Suprapubic skin (tissue), 4 donors: ENCODE measurements at regions not wholly inside any gene's neighbourhood (a gene's known extent, or its start where the extent isn't known, plus 50 kb on each side); places are given as distances from the start of the nearest gene placed in this dataset.

Experiments used
- DNase-seq, 2 donors: peaks; one replicate each; pipeline ENCODE4 v3.0.0-alpha.2; 2019; ENCODE audit warnings: low spot score in 2 of 2
- H3K27ac ChIP-seq: fragments of 200-600 bp; sonication (generic); one replicate; pipeline ENCODE4 v1.5.1; 2019
- H3K27me3 ChIP-seq: fragments of 200-600 bp; sonication (generic); one replicate; pipeline ENCODE4 v1.5.1; 2019
- H3K36me3 ChIP-seq: fragments of 200-600 bp; sonication (generic); one replicate; pipeline ENCODE4 v1.5.1; 2019
- H3K4me1 ChIP-seq: fragments of 200-600 bp; sonication (generic); one replicate; pipeline ENCODE4 v1.5.1; 2019
- H3K4me3 ChIP-seq: fragments of 200-600 bp; sonication (generic); one replicate; pipeline ENCODE4 v1.5.1; 2019; ENCODE audit warnings: mild to moderate bottlenecking
- H3K9me3 ChIP-seq: fragments of 200-600 bp; sonication (generic); one replicate; pipeline ENCODE4 v1.5.1; 2019
- EP300 ChIP-seq: sonication (generic); formaldehyde crosslinking; IDR thresholded peaks from one replicate; pipeline ENCODE4 v1.6.1; 2017; ENCODE audit warnings: antibody characterized with exemption
- POLR2A ChIP-seq, 2 donors: fragments of 450-650 bp; IDR thresholded peaks; one replicate each; pipeline ENCODE4 v1.6.1; 2017; ENCODE audit warnings: antibody characterized with exemption in 2 of 2, mild to moderate bottlenecking in 2 of 2, moderate library complexity in 2 of 2
- POLR2AphosphoS5 ChIP-seq, 3 donors: sonication (generic); formaldehyde crosslinking; IDR thresholded peaks; one replicate each; pipeline ENCODE4 v1.6.1; 2017; ENCODE audit warnings: antibody characterized with exemption in 3 of 3
- WGBS: methylation state at CpG from one replicate; pipeline ENCODE4 v1.1.5; 2018; 5-methylcytosine and 5-hydroxymethylcytosine counted together
- TF ChIP-seq, protein P1 (sequence below), 2 donors: fragments of 200-600 bp in 1 of 2; fragments of 450-650 bp in 1 of 2; sonication (generic) in 1 of 2; IDR thresholded peaks; one replicate each; pipeline ENCODE4 v1.5.1; 2016 to 2019; ENCODE audit warnings: antibody characterized with exemption in 2 of 2, mild to moderate bottlenecking in 1 of 2, moderate library complexity in 1 of 2

DNA sequence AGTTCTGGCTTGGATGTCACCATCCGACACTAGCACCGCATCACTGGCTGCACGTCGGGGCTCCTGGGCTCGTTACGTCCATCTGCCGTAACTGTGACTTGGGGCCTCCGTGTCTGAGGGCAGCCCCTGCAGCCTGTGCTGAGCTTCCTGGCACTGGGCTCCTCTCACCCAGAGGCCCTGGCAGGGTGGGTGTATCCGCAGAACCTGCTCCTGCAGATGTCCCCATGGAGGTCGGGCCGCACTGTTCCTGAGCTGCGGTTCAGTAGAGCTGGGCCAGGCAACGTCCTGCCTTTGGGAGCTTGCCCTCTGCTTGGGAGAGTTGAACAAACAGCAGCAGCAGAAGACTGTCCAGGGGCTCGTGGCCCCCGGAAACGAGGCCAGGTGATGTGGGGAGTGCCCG is 71.4 kb downstream of the RGS12 start:
- Histone ChIP-seq H3K27me3 (no peaks in the 10 kb centered on the region), H3K4me1 (peaks cover 6% of the 10 kb centered on the region), H3K4me3 (no peak overlapping the region), H3K27ac (no peak overlapping the region), H3K36me3 (no peaks in the 10 kb centered on the region), H3K9me3 (no peaks in the 10 kb centered on the region)
- TF ChIP-seq EP300 (no peak), POLR2A (IDR thresholded peaks at IDR 0.05) (no peak), POLR2AphosphoS5 (IDR thresholded peaks at IDR 0.05) (no peak)
- TF ChIP-seq, protein P1, sequence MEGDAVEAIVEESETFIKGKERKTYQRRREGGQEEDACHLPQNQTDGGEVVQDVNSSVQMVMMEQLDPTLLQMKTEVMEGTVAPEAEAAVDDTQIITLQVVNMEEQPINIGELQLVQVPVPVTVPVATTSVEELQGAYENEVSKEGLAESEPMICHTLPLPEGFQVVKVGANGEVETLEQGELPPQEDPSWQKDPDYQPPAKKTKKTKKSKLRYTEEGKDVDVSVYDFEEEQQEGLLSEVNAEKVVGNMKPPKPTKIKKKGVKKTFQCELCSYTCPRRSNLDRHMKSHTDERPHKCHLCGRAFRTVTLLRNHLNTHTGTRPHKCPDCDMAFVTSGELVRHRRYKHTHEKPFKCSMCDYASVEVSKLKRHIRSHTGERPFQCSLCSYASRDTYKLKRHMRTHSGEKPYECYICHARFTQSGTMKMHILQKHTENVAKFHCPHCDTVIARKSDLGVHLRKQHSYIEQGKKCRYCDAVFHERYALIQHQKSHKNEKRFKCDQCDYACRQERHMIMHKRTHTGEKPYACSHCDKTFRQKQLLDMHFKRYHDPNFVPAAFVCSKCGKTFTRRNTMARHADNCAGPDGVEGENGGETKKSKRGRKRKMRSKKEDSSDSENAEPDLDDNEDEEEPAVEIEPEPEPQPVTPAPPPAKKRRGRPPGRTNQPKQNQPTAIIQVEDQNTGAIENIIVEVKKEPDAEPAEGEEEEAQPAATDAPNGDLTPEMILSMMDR (IDR thresholded peaks at IDR 0.05) = no peak
- 75% methylated on average over 17 of the region's 17 CpGs for WGBS
- peak in 1 of 2 donors; percentile 77 for DNase-seq

DNA sequence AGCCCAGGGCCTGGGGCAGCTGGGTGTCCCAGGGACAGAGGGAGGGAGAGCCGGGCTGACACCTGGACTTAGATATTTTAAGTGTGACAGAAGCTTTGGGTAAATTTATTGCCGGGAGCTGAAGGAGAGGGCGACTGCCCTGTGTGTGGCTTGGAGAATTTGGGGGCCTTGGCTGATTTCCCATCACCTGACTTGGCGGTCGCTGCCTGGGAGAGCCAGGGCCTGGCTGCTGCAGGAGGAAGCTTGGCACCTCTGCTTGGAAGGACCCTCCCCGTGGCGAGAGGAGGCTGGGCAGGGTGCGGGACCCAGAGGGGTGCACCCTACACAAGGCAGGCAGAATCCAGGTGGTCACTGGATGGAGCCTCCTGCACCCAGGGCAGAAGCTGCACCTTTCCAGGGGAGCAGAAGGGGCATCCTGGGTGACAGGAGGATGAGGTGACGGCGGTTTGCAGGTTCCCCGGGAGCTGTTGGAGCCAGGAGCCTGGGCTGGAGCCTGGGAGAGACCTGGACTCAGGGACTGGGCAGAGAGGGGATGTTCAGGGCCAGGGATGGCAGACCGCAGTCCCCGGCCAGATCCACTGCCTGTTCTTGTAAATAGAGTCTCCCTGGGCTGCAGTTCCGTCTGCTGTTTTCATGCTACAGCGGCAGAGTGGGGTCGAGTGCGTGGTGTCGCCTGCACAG is 72.0 kb downstream of the RGS12 start:
- Histone ChIP-seq H3K4me3 (no peak overlapping the region), H3K36me3 (no peaks in the 10 kb centered on the region), H3K9me3 (no peaks in the 10 kb centered on the region), H3K27ac (no peak overlapping the region), H3K4me1 (peaks cover 12% of the 10 kb centered on the region), H3K27me3 (no peaks in the 10 kb centered on the region)
- 92% methylated on average over 16 of the region's 18 CpGs for WGBS
- no peak for DNase-seq
- TF ChIP-seq, protein P1 (IDR thresholded peaks at IDR 0.05) = no peak
- TF ChIP-seq POLR2AphosphoS5 (IDR thresholded peaks at IDR 0.05) (no peak), EP300 (no peak), POLR2A (IDR thresholded peaks at IDR 0.05) (no peak)

DNA sequence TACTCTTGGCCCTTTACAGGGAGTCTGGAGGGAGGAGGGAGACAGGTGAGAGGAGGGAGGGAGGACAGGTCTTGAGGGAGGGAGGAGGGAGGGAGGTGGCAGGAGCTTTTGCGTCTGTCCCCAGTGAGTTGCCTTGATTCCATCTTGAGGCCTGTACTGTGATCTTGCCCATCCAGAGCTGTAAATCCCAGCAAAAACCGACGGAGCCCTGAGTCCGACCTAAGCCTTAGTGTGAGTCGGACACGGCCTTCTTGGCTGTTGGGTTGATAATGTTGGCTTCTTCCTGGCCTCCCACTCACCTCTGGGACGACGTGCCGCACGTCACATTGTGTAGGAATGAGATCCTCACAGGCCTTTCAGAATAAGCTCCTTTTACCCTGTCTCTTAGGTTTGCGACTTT is 72.5 kb downstream of the RGS12 start:
- Histone ChIP-seq H3K27me3 (no peaks in the 10 kb centered on the region), H3K4me1 (peaks cover 18% of the 10 kb centered on the region), H3K27ac (no peak overlapping the region), H3K4me3 (no peak overlapping the region), H3K36me3 (no peaks in the 10 kb centered on the region), H3K9me3 (no peaks in the 10 kb centered on the region)
- WGBS = 91% methylated on average over 9 of the region's 11 CpGs
- no peak for TF ChIP-seq POLR2A (IDR thresholded peaks at IDR 0.05)
- no peak for TF ChIP-seq EP300
- TF ChIP-seq POLR2AphosphoS5 (IDR thresholded peaks at IDR 0.05) = no peak
- TF ChIP-seq, protein P1 (IDR thresholded peaks at IDR 0.05) = no peak
- DNase-seq = no peak

DNA sequence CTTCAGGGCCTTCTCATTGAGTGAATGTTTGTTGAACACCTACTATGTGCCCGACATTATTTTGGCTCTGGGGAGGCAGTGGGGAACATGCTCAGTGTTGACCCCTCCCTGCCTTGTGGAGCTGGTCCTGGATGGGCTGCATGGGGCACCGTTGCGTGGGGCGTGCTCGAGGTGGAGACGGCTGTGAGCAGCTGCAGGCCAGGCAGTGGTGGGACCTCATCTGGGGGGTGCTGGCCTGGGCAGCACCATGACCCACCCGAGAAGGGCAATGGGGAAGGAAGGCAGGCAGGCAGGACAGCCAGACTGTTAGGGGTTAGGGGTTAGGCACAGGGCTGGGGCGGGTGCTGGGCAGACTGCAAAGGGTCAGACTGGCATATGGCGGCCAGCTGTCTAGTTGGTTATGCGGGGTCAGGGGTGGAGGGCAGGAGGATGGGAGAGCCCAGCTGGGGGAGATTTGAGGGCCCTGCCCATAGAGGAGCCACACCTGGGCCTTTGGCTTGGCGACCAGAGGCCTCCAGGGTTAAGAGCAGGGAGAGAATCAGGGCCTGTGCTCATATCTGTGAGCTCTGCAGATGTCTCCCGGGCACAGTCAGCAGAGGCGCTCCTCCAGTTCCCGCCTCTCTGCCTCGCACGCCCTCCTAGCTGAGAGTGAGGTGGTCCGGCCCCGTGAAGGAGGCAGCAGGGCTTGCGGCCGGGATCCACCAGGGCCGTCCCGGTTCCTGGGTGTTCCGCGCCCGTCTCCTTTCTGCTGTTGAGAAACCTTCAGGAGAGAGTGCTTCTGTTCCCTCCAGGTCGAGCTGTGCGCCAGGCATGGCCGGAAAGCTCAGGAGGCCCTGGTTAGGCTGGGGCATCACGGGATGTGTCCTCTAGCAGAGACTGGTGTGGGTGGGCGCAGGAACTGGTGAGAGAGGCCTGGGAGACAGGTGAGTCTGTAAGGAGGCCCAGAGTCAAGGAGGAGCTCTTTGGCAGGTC is 73.3 kb downstream of the RGS12 start:
- no peaks in the 10 kb centered on the region for H3K9me3 ChIP-seq
- no peaks in the 10 kb centered on the region for H3K36me3 ChIP-seq
- H3K27me3 ChIP-seq = no peaks in the 10 kb centered on the region
- H3K27ac ChIP-seq = no peak overlapping the region
- no peak for TF ChIP-seq POLR2AphosphoS5 (IDR thresholded peaks at IDR 0.05)
- TF ChIP-seq, protein P1 (IDR thresholded peaks at IDR 0.05) = no peak
- TF ChIP-seq EP300 = no peak
- TF ChIP-seq POLR2A (IDR thresholded peaks at IDR 0.05) = no peak
- WGBS = 91% methylated on average over 27 of the region's 30 CpGs
- no peak for DNase-seq
- no peak overlapping the region for H3K4me3 ChIP-seq
- H3K4me1 ChIP-seq = peaks cover 24% of the 10 kb centered on the region
